ENCODE measurements at regions not wholly inside any gene's neighbourhood (a gene's known extent, or its start where the extent isn't known, plus 50 kb on each side); places are given as distances from the start of the nearest gene placed in this dataset.

DNA sequence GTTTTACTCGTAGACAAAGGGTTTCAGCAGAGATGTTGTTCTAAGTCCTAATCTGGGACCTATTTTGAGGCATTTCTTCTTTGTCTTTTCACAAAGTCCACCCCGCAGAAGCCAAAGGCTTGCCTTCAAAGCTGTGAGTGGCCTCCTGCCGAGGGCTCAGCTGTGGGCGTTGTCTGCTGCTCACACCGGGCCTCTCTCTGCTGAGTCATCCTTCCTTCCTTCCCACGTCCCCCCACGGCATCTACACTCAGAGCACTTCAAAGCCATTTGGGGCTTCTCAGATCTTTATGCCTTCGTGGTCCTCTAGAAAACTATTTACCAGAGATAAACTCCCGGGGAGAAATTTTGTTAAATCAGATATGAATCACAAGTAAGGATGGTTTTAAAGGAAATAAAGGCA, 115.9 kb upstream of the TMPO start:
- Histone ChIP-seq H3K36me3 (no peaks in the 10 kb centered on the region), H3K27ac (no peak overlapping the region), H3K9me3 (no peaks in the 10 kb centered on the region), H3K27me3 (replicated peaks; ENCODE audit: insufficient read depth) (no peaks in the 10 kb centered on the region), H3K4me3 (no peak overlapping the region), H3K4me1 (ENCODE audit: control insufficient read depth in 1 of 2, low read depth in 2 of 2) (peaks cover 0 to 8% of the 10 kb centered on the region in 2 donors)
- TF ChIP-seq, protein P1, sequence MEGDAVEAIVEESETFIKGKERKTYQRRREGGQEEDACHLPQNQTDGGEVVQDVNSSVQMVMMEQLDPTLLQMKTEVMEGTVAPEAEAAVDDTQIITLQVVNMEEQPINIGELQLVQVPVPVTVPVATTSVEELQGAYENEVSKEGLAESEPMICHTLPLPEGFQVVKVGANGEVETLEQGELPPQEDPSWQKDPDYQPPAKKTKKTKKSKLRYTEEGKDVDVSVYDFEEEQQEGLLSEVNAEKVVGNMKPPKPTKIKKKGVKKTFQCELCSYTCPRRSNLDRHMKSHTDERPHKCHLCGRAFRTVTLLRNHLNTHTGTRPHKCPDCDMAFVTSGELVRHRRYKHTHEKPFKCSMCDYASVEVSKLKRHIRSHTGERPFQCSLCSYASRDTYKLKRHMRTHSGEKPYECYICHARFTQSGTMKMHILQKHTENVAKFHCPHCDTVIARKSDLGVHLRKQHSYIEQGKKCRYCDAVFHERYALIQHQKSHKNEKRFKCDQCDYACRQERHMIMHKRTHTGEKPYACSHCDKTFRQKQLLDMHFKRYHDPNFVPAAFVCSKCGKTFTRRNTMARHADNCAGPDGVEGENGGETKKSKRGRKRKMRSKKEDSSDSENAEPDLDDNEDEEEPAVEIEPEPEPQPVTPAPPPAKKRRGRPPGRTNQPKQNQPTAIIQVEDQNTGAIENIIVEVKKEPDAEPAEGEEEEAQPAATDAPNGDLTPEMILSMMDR (IDR thresholded peaks at IDR 0.05) = no peak
- ATAC-seq (ENCODE audit: insufficient number of reproducible peaks, low FRiP score, low read depth) = no peak
- DNase-seq (ENCODE audit: low spot score) = no peak

DNA sequence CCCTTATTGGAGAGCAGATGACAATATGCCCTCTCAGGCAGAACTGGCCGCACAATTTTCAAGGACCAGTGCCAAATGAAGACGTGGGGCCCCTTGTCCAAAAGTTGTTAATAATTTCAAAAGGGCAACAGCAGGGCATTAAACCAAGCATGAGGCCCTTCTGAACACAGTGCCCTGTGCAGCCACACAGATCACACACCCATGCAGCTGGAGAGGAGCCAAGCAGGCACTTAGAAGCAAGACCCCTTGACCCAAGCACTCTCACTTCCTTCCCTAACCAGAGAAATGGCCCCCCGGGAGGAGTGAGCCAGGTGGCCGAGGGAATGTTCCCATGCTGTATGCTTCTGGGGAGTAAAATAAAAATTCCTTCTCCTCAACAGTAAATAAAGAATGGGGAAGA, 114.0 kb upstream of the TMPO start:
- Histone ChIP-seq H3K4me1 (ENCODE audit: control insufficient read depth in 1 of 2, low read depth in 2 of 2) (peaks cover 0 to 8% of the 10 kb centered on the region in 2 donors), H3K36me3 (no peaks in the 10 kb centered on the region), H3K4me3 (no peak overlapping the region), H3K27me3 (replicated peaks; ENCODE audit: insufficient read depth) (no peaks in the 10 kb centered on the region), H3K9me3 (no peaks in the 10 kb centered on the region), H3K27ac (no peak overlapping the region)
- no peak for ATAC-seq (ENCODE audit: insufficient number of reproducible peaks, low FRiP score, low read depth)
- no peak for DNase-seq (ENCODE audit: low spot score)
- TF ChIP-seq, protein P1 (IDR thresholded peaks at IDR 0.05) = no peak

DNA sequence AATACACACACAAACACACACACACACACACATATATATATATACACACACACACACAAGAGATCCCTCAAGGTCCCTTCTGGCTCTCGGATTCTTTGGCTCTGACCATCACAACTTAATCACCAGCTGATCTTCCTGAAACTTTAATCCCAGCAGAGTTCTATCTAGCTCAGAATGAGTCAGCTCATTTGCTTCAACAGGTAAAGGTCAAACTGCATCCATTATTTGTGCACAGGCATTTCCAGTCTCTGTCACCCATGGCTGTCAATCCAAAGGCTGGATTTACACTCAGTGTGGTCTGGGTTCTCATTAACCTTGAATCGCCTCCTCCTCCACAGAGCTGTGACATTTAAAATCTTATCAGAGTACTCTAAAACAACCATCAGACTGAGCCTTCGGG, 113.3 kb upstream of the TMPO start:
- no peak for ATAC-seq (ENCODE audit: insufficient number of reproducible peaks, low FRiP score, low read depth)
- Histone ChIP-seq H3K36me3 (no peaks in the 10 kb centered on the region), H3K27ac (no peak overlapping the region), H3K4me1 (ENCODE audit: control insufficient read depth in 1 of 2, low read depth in 2 of 2) (peaks cover 0 to 6% of the 10 kb centered on the region in 2 donors), H3K27me3 (replicated peaks; ENCODE audit: insufficient read depth) (no peaks in the 10 kb centered on the region), H3K4me3 (no peak overlapping the region), H3K9me3 (no peaks in the 10 kb centered on the region)
- TF ChIP-seq, protein P1 (IDR thresholded peaks at IDR 0.05) = no peak
- DNase-seq (ENCODE audit: low spot score) = no peak

DNA sequence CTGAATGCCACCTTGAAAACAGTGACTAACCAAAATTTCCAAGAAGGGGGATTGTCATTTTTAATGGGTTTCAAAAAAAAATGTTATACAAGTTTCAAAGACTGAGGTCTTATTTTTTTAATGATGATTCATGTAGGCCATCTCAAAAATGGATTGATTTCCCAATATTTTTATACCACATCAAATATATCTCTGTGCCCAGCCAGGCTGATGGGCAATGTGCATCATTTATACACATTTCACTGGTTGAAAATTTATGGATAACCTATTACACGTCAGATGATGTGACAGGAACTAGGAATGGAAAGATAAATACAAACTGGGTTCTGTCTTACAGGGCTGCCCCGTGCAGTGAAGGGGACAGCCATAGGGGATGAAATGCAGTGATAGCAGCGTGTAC, 112.7 kb upstream of the TMPO start:
- TF ChIP-seq, protein P1 (IDR thresholded peaks at IDR 0.05) = no peak
- H3K27ac ChIP-seq = no peak overlapping the region
- H3K9me3 ChIP-seq = no peaks in the 10 kb centered on the region
- peaks cover 0 to 3% of the 10 kb centered on the region in 2 donors for H3K4me1 ChIP-seq (ENCODE audit: control insufficient read depth in 1 of 2, low read depth in 2 of 2)
- no peaks in the 10 kb centered on the region for H3K27me3 ChIP-seq (replicated peaks; ENCODE audit: insufficient read depth)
- DNase-seq (ENCODE audit: low spot score) = no peak
- H3K36me3 ChIP-seq = no peaks in the 10 kb centered on the region
- ATAC-seq (ENCODE audit: insufficient number of reproducible peaks, low FRiP score, low read depth) = no peak
- H3K4me3 ChIP-seq = no peak overlapping the region

DNA sequence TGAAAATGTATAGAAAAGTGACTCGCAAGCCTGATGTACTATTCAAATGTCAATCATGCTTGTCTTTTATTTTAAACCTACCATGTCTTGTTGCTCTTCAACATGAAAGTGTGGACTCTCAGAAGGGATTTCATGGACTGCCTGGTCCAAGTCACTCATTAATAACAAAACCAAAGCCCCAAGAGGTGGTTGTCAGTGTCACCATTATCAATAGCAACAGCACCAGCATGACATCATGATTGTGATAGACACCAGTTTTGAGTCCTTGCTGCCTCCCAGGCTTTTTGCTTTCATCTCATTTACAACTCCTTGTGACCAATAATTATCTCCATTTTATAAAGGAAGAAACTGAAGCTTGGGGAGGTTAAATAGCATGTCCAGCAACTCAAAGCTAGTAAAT, 112.0 kb upstream of the TMPO start:
- H3K4me1 ChIP-seq (ENCODE audit: control insufficient read depth in 1 of 2, low read depth in 2 of 2) = no peaks in the 10 kb centered on the region
- no peak for ATAC-seq (ENCODE audit: insufficient number of reproducible peaks, low FRiP score, low read depth)
- no peaks in the 10 kb centered on the region for H3K27me3 ChIP-seq (replicated peaks; ENCODE audit: insufficient read depth)
- DNase-seq (ENCODE audit: low spot score) = no peak
- no peak overlapping the region for H3K27ac ChIP-seq
- H3K4me3 ChIP-seq = no peak overlapping the region
- H3K9me3 ChIP-seq = no peaks in the 10 kb centered on the region
- TF ChIP-seq, protein P1 (IDR thresholded peaks at IDR 0.05) = no peak
- no peaks in the 10 kb centered on the region for H3K36me3 ChIP-seq
